DND-41 (cell line): ENCODE measurements at regions not wholly inside any gene's neighbourhood (a gene's known extent, or its start where the extent isn't known, plus 50 kb on each side); places are given as distances from the start of the nearest gene placed in this dataset.

Experiments
- ATAC-seq: fragments of 200-7000 bp; cut with Tn5 transposase; 3 replicates; pipeline ENCODE4 v1.9.1; 2021; ENCODE audit warnings: low read depth; ENCODE audit not compliant: insufficient read depth
- DNase-seq: peaks from one replicate; pipeline ENCODE4 v3.0.0-alpha.2; 2020
- H2AFZ ChIP-seq: 2 replicates; pipeline ENCODE4 v1.6.0; 2012; ENCODE audit warnings: low read depth, low read length
- H3K27ac ChIP-seq: 2 replicates; pipeline ENCODE4 v1.5.1; 2012; ENCODE audit warnings: low read length, inconsistent platforms
- H3K27me3 ChIP-seq: fragments of 200-600 bp; sonication (generic); 2 replicates; pipeline ENCODE4 v1.6.0; 2012; ENCODE audit warnings: low read length, mild to moderate bottlenecking, inconsistent platforms; ENCODE audit not compliant: insufficient read depth, poor library complexity
- H3K36me3 ChIP-seq: 2 replicates; pipeline ENCODE4 v1.5.1; 2012; ENCODE audit warnings: low read length, inconsistent platforms; ENCODE audit not compliant: insufficient read depth
- H3K4me1 ChIP-seq: 2 replicates; pipeline ENCODE4 v1.5.1; 2012; ENCODE audit warnings: mild to moderate bottlenecking, low read length; ENCODE audit not compliant: insufficient read depth
- H3K4me2 ChIP-seq: 2 replicates; pipeline ENCODE4 v1.6.0; 2012; ENCODE audit warnings: mild to moderate bottlenecking, moderate library complexity, low read length, inconsistent platforms; ENCODE audit not compliant: insufficient read depth
- H3K4me3 ChIP-seq, 2 experiments: fragments of 200-600 bp in 1 of 2; shearing (Covaris generic) in 1 of 2; 2 replicates each; pipeline ENCODE4 v1.5.1; 2012 to 2016; ENCODE audit warnings: inconsistent platforms in 2 of 2, low read length in 2 of 2, mild to moderate bottlenecking in 2 of 2, low read depth in 1 of 2, moderate library complexity in 1 of 2
- H3K79me2 ChIP-seq: 2 replicates; pipeline ENCODE4 v1.6.0; 2012; ENCODE audit warnings: low read length, inconsistent platforms; ENCODE audit not compliant: insufficient read depth
- H3K9ac ChIP-seq: 2 replicates; pipeline ENCODE4 v1.6.0; 2012; ENCODE audit warnings: low read depth, mild to moderate bottlenecking, inconsistent platforms, low read length, moderate library complexity
- H3K9me3 ChIP-seq: 2 replicates; pipeline ENCODE4 v1.5.1; 2012; ENCODE audit warnings: low read length, moderate library complexity, mild to moderate bottlenecking, inconsistent platforms; ENCODE audit not compliant: insufficient read depth, severe bottlenecking
- H4K20me1 ChIP-seq: 2 replicates; pipeline ENCODE4 v1.6.0; 2012; ENCODE audit warnings: low read length; ENCODE audit not compliant: insufficient read depth
- CTCF ChIP-seq: IDR thresholded peaks from 2 replicates; pipeline ENCODE4 v1.5.1; 2012; ENCODE audit warnings: borderline replicate concordance, low read length, moderate library complexity, mild to moderate bottlenecking; ENCODE audit not compliant: poor library complexity, severe bottlenecking; ENCODE audit errors: extremely low read depth
- EZH2 ChIP-seq: IDR thresholded peaks from 3 replicates; pipeline ENCODE4 v1.6.1; 2012; ENCODE audit warnings: borderline replicate concordance, low read depth, mild to moderate bottlenecking, moderate library complexity, low read length, inconsistent platforms; ENCODE audit not compliant: severe bottlenecking

- no peaks in the 10 kb centered on the region for H3K4me1 ChIP-seq
- TF ChIP-seq CTCF (no peak), EZH2 (no peak)
- H3K9me3 ChIP-seq, result no peaks in the 10 kb centered on the region
Measured at GRCh38 chr2:122875091-122875865, 1119.8 kb downstream of the TSN start.

GRCh38 chr2:122883849-122884248, 1128.4 kb downstream of the TSN start:
- H3K4me1 ChIP-seq, result no peaks in the 10 kb centered on the region
- TF ChIP-seq EZH2 (no peak), CTCF (no peak)
- H2AFZ ChIP-seq, result no peak overlapping the region
- ATAC-seq, result no peak
- no peak overlapping the region for H3K27ac ChIP-seq
- no peaks in the 10 kb centered on the region for H3K36me3 ChIP-seq
- no peaks in the 10 kb centered on the region for H3K9me3 ChIP-seq
- DNase-seq, result no peak
- no peak overlapping the region for H3K4me2 ChIP-seq
- H3K9ac ChIP-seq, result no peak overlapping the region
- no peaks in the 10 kb centered on the region for H3K79me2 ChIP-seq
- no peak overlapping the region for H3K4me3 ChIP-seq
- H3K27me3 ChIP-seq, result no peaks in the 10 kb centered on the region
- no peaks in the 10 kb centered on the region for H4K20me1 ChIP-seq

More at GRCh38 chr2:122875091-122875865, 1119.8 kb downstream of the TSN start:
- no peaks in the 10 kb centered on the region for H3K79me2 ChIP-seq
- no peak overlapping the region for H3K9ac ChIP-seq
- H4K20me1 ChIP-seq, result no peaks in the 10 kb centered on the region
- no peak overlapping the region for H2AFZ ChIP-seq
- H3K4me2 ChIP-seq, result no peak overlapping the region
- no peak overlapping the region for H3K4me3 ChIP-seq
- H3K36me3 ChIP-seq, result no peaks in the 10 kb centered on the region
- DNase-seq (no peak), ATAC-seq (no peak)
- H3K27ac ChIP-seq, result no peak overlapping the region
- no peaks in the 10 kb centered on the region for H3K27me3 ChIP-seq

- no peak for DNase-seq
- TF ChIP-seq EZH2 (no peak), CTCF (no peak)
- Histone ChIP-seq H3K36me3 (no peaks in the 10 kb centered on the region), H3K9me3 (no peaks in the 10 kb centered on the region), H3K9ac (no peak overlapping the region), H3K4me1 (no peaks in the 10 kb centered on the region), H3K27me3 (no peaks in the 10 kb centered on the region), H3K4me2 (no peak overlapping the region), H3K4me3 (no peak overlapping the region), H3K27ac (no peak overlapping the region), H2AFZ (no peak overlapping the region), H4K20me1 (no peaks in the 10 kb centered on the region), H3K79me2 (no peaks in the 10 kb centered on the region)
- no peak for ATAC-seq
Measured at GRCh38 chr2:122884889-122885288, 1129.4 kb downstream of the TSN start.

GRCh38 chr2:122885436-122885835, 1130.0 kb downstream of the TSN start:
- Histone ChIP-seq H2AFZ (no peak overlapping the region), H4K20me1 (no peaks in the 10 kb centered on the region), H3K27ac (no peak overlapping the region), H3K79me2 (no peaks in the 10 kb centered on the region), H3K4me2 (no peak overlapping the region), H3K4me3 (no peak overlapping the region), H3K36me3 (no peaks in the 10 kb centered on the region), H3K27me3 (no peaks in the 10 kb centered on the region), H3K9me3 (no peaks in the 10 kb centered on the region), H3K9ac (no peak overlapping the region), H3K4me1 (no peaks in the 10 kb centered on the region)
- DNase-seq (no peak), ATAC-seq (no peak)
- TF ChIP-seq CTCF (no peak), EZH2 (no peak)
